HG03139 (cell line): ENCODE measurements at regions not wholly inside any gene's neighbourhood (a gene's known extent, or its start where the extent isn't known, plus 50 kb on each side); places are given as distances from the start of the nearest gene placed in this dataset.
"Not testable (repeated sequence)": the region's sequence is repeated elsewhere in the genome, so short reads cannot be mapped to it uniquely, and the experiment has no call there.

Experiments
- ATAC-seq: cut with Tn5 transposase; IDR thresholded peaks from one replicate; pipeline ENCODE4 v1.9.1; 2021; ENCODE audit not compliant: unreplicated experiment

DNA sequence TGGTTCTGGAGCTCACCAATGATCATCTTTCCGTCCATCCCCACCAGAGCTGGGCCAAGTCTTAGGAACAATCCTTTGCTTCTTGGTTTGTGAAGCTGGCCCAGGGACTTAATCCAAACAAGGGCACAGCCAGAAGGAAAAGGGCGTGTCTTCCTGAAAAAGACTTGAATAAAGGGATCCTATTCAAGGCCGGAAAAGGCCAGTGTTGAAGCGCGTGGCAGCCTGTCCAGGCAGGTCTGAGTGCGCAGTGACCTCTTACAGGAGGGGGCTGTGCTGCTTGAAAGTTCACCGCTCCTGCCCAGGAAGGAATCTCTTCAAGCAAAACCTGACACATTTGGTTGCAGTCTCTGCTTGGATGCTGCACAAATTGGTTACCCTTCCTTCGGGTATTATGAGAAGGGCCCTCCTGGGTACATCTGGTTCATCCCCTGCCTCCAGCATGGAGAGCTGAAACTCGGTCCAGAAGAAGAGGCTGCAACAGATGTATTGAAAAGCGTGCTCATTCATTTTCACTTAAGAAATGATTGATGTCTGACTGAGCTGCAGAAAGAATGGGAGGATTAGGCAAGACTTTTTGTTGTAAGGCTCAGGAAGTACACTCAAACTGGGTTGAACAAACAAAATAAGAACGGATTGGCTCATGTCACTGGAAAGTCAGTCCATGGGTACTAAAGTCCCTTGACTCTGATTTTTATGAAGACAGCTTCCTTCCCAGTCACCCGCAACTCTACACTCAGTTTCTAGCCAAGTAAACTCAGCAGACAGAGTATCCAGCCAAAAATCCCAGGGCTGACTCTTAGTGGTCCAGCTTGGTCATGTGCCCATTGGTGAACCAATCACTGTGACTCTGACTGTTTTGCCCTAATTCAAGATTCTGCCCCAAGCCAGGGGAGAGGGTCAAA is 136.3 kb downstream of the TFAP2C start:
- ATAC-seq, result no peak

DNA sequence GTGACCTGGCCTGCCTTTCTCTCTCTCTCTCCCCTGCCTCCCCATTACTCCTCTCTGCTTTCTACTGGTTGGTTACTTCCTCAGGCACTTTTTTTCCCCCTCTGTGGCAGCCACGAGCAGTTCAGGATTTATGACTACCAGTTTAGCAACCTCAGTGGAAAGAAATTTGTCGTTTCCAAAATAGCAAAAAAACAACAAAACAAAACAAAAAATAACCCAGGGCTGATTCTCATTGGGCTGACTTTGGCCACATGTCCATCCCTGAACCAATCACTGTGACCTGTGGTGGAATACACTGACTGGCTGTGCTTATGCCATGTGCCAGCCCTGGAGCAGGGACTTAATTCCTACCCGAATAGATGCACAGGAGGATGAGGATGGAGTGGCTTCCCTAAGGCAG is 137.4 kb downstream of the TFAP2C start:
- no peak for ATAC-seq

DNA sequence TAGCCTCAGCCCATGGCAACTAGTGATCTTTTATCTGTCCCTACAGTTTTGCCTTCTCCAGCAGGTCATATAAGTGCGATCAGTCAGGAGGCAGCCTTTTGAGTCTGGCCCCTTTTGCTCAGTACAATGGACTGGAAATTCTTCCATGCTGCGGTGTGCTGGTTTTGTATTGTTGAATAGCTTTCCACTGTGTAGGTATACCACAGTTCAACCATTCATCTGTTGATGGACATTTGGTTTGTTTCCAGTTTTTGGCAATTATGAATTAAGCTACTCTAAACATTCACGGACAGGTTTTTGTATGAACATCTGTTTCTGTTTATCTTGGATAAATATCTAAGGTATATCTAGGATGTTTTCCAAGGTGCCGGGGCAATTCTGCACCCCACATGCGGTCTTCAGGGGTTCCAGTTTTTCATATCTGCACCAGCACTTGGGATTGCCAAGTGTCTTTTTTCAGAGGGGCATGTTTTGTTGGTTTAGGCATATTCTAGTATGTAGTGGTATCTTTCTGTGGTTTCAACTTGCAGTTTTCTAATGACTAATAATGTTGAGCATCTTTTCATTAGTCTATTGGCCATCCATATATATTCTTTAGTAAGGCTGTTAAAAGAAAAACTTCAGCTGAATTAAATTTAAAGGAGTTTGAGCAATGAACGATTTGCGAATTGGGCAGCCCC is 141.0 kb downstream of the TFAP2C start:
- ATAC-seq, result no peak

DNA sequence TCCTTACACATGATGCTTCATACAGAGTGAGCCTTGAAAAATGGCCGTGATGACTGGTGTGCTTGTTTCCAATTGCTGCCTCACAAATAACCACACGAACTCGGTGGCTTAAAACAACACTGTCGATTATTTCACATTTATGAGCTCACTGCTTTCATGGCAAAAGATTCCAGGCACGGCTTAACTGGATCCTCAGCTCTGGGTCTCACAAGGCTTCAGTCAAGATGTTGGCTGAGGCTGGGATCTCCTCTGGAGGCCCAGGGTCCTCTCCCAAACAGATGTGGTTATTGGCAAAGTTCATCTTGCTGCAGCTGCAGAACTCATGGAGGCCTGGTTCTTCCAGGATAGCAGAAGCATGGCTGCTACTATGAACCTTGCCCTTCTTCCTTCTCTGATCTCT is 144.6 kb downstream of the TFAP2C start:
- no peak for ATAC-seq

DNA sequence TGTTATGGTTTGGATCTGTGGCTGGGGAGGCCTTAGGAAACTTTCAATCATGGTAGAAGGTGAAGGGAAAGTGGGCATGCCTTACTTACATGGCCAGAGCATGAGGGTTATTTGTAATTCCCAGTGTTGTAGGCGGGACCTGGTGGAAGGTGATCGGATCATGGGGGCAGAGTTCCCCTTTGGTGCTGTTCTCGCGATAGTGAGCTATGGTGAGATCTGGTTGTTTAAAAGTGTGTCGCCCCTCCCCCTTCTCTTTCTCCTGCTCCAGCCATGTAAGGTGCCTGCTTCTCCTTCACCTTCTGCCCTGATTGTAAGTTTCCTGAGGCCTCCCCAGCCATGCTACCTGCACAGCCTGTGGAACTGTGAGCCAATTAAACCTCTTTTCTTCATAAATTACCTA is 145.8 kb downstream of the TFAP2C start:
- no peak for ATAC-seq

DNA sequence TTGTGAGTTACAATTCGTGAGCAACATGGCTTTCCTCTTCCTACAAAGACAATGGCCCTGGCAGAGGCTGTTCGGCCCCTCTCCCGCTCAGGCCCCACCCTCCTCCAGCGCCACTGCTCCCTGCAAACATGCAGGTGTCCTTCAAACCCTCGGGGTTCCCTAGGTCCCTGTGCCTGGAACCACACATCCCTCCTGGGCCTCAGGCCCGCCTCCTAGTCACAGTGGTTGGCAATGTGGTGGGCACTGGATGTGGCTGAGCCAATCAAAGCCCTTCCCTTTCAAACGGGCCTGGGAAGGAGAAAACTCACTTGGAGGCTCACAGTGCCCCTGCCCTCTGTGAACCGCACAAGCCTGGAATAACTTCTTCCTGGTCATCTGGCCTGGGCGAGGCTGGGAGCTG is 147.2 kb downstream of the TFAP2C start:
- no peak for ATAC-seq

DNA sequence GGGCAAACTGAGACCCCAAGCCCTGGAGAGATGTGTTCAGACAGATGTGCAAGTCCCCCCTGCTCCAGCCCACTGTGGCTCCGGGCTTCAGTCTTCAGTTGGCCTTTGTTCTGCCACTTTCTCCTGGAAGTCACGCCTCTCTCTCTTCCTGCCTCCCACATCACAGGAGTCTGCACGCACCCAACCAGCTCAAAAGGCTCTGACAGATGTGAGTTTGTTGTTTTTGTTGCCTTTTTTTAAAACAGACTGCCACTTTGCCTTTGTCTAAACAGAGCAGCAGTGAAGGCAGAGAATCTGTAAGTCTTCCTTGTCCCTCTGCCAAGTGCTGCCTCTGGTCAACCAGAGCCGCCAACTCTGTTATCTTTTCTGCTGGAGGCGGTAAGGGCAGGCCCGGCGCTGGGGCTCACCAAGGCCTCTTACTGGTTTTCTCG is 149.7 kb downstream of the TFAP2C start:
- ATAC-seq, result no peak

DNA sequence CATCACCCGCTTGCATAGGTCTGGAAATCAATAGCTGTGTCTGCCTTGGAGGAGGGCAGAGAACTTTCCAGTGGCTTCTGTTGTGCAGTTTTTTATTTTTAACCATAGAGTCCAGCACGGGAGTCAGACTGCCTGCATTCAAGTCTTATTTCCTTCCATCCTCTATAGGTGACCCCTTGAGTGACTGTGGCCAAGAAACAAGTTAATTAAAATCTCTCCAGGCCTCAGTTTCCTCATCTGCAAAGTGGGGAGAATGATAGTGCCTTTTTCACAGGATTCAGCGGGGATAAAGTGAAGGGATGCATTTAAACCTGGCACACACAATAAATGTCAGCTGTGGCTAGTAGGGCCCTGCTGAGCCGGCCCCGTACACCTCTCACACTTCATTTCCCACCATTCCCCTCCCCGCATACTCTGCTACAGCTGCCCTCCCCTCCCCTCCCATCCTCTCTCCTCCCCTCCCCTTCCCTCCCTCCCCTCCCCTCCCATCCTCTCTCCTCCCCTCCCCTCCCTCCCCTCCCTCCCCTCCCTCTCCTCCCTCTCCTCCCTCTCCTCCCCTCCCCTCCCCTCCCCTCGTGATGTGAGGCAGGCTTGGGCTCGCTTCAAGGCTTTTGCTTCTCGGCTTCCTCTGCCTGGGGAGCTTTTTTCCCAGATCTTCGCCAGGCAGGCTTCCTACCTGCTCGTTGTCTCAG is 150.5 kb downstream of the TFAP2C start:
- ATAC-seq, result no peak

DNA sequence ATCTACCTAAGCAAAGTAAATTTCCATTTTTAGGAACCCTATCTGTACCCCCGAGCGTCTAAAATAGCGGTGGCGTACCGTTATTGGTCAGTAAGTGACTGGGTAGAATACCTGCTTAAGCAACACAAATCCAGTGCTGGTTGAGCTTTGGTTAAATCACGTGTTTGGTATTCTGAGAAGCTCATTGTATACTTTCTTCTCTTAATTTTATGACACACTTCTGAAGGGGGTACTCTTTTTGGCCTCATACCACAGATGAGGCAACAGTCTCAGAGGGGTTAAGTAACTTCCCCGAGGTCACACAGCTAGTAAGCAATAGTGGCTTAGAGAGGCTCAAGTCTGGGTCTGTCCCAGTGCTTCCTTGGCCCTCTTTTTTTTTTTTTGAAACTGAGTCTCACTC is 151.2 kb downstream of the TFAP2C start:
- ATAC-seq, result no peak

DNA sequence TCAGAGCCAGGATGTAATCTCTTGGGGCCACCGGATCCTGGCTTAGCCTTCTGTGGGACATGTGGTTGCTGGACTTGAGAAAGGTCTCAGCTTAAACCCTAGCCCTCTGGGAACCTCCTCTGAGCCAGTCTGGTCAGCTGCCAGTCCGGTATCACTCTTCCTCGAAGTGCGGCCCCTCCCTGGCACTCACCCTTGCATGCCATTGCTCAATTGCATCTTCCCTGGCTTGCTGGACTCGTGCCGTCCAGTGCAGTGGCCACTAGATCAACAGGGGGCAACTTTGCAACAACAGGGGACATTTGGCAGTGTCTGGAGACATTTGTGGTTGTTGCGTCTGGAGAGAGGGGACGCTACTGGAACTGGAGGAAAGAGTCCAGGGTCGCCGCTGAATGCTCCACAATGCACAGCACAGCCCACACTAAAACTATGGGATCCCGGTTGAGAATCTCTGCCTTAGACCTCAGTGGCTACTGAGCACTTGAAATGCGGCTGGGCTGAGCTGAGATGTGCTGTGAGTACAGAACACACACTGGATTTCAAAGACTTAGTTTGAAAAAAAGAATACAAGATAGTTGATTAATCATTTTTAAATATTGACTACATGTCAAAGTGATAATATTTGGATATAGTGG is 152.1 kb downstream of the TFAP2C start:
- no peak for ATAC-seq

DNA sequence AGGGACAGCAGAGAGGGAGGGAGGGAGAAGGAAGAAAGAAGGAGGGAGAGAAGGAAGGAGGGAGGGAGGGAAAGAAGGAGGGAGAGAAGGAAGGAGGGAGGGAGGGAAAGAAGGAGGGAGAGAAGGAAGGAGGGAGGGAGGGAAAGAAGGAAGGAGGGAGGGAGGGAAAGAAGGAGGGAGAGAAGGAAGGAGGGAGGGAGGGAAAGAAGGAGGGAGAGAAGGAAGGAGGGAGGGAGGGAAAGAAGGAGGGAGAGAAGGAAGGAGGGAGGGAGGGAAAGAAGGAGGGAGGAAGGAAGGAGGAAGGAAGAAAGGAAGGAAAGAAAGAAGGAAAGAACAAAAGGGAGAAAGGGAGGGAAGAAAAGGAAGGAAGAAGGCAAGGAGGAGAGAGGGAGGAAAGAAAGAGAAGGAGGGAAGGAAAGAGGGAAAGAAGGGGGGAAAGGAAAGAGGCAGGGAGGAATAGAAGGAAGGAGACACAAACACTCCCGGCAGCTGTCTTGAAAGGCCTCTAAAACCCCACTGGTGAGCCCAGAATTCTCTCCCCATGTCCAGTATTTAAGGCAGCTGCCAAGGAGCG is 153.0 kb downstream of the TFAP2C start:
- ATAC-seq, result not testable (repeated sequence)

DNA sequence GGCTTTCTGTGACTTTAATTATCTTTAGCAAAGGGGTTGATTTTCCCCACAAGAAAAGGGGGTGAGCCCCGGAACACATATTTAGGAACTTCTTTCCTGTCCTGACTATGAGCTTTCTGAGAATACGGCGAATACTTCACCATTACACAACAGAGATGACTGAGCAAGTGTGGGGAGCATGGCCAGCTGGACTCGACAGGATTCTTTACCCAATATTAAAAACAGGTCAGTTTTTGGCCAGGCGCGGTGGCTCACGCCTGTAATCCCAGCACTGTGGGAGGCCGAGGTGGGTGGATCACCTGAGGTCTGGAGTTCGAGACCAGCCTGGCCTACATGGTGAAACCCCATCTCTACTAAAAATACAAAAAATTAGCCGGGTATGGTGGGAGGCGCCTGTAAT is 153.7 kb downstream of the TFAP2C start:
- ATAC-seq, result not testable (repeated sequence)

DNA sequence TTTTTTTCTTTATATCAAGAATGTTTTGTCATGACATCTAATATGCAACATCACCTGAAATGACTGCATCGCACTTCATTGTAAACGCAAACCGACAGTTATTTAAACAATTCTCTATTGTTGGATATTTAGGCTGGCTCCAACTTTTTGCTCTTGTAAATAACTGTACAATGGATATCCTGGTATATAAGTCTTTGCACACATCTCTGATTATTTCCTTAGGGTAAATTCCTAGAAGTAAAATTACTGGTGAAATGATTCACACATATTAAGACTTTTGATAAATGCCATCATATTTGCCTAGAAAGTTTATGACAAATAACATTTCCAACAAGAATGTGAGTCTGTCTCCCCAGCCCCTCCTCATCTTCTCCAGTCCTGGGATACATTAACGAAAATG is 154.7 kb downstream of the TFAP2C start:
- no peak for ATAC-seq

DNA sequence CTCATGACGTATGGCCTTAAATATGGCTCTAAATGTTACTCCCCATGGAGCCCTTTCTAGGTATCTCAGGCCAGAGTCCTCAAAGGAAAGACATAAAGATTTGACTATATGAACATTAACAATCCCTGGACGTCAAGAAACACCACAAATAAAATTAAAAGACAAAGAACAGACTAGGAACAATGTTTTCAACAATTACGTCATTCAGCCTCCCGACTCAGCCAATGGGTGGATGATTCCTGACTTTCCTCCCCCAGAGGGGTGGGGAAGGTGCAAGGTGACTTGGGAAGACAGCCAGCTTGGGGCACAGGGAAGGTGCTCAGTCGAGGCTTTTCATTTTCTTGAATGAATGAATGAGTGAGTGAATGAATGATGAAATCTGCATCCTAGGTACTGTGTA is 157.4 kb downstream of the TFAP2C start:
- ATAC-seq, result no peak

DNA sequence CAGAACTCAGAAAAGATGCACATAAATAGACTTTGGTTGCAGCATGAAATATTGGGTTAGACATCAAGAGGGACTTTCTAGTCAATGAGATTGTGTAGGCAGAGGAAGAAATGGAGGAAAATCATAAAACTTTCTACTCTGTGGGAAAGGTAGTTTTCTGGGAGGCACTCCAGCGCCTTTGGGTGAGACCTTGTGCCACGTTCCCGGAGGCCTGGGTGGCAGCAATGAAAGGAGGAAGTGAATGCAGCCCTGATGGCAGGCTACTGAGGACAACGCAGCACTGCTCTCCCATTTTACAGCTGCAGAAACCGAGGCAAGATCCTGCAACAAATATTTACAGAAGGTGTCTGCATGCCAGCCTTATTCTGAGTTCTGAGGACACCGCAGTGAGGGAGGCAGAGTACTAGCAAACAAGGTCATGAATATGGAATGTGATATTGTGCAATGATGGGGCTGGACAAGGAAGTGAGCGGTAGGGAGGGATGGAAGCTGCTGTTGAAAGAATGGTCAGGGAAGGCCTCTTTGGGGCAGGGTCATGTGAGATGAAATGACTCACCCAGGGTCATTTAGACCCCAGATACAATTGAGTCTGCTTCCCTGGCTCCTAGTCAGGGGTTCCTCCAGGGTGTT is 159.1 kb downstream of the TFAP2C start:
- ATAC-seq, result no peak

DNA sequence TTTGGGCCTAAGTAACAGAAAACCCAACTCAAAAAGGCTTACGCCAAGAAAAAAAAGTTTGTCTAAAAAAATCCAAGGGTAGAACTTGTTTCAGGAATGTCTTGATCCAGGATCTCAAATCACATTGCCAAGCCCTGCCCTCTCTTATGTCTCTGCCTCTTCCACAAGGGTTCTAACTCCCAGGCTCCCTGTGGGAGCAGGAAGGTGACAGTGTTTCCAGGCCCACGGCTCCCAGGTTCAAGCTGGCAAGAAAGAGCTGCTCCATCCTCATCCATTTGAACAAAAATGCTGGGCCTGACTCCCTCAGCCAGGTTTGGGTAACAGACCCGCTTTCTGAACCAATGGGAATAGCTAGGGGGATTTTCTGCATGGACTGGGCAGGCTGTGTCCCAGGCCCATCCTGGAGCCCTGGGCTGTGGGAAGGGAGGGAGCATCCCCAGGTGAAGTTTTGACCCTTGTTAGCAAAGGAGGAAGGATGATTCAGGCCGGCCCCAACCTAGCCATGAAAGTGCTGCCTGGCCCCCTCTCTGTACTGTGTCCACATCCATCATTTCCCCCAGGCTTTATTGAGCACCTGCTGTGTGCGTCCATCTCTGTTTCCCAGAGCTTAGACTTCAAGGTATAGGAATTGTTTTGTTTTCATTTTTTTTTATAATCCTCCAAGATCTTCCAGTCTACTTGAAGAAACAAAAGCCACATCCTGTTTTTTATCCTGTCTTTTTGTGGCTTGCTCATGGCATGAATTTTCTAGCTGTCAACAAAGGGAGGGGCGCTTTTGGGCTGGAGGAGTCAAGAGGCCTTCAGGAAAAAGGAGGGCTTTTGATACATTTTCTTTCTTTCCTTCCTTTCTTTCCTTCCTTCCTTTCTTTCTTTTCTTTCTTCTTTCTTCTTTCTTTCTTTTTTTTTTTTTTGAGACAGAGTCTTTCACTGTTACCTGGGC is 159.8 kb downstream of the TFAP2C start:
- ATAC-seq, result no peak

DNA sequence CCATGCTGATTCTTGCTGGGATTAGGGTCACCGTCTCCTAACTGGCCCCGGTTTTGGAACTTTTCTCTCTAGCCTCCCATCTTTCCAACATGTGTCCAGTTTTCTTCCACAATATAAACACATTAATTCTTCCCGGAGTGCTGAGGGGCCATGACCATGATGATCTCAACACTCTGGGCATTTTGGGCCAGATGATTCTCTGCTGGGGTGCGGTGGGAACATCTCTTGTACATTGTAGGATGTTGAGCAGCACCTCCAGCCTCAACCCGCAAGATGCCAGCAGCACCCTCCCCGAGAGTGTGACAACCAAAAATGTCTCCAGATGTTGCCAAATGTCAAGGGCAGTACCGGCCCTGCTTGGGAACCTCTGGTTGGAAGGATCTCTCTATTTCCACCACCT is 164.8 kb downstream of the TFAP2C start:
- ATAC-seq, result no peak

DNA sequence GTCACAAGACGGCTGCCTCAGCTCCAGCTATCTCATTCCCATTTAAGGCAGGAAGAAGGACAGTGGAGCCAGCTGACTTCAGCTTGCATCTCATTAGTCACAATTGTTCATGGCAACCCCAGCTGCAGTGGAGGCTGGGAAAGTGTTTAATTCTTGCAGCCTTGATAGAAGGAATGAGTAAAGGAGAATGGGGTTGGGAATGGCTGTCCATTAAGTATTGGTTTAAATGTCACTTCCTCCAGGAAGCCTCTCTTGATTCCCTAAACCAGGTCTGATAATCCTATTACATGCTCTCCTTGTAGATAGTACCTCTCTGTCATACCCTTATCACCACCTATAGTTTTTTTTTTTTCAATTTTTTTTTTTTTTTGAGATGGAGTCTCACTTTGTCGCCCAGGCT is 166.4 kb downstream of the TFAP2C start:
- ATAC-seq, result no peak

DNA sequence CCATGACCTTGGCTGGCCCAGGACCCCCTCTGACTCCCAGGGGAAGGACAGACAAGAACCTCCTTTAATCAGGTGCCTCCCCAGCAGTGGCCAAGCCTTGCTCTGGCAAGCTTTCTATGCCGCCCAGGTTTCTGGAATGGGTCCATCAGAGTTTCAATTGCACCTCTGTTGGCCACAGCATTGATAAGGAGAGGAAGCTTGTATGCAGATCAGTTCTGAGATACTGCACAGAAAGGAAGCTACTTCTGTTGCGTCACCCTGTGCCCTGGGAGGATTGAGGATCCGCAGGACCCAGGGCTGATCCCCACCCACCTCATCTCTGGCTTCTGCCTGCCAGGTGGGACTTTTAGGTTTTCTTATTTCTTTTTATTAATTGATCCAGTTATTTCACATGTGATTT is 167.2 kb downstream of the TFAP2C start:
- ATAC-seq, result no peak
